GM18505 (cell line): ENCODE measurements at regions not wholly inside any gene's neighbourhood (a gene's known extent, or its start where the extent isn't known, plus 50 kb on each side); places are given as distances from the start of the nearest gene placed in this dataset.

Experiments used
- ATAC-seq: cut with Tn5 transposase; IDR thresholded peaks from one replicate; pipeline ENCODE4 v1.9.1; 2021; ENCODE audit not compliant: unreplicated experiment
- POLR2A ChIP-seq: IDR thresholded peaks from 4 replicates; pipeline ENCODE4 v1.6.1; 2011; ENCODE audit warnings: borderline replicate concordance; ENCODE audit not compliant: insufficient read depth, insufficient read length; ENCODE audit errors: extremely low read depth

DNA sequence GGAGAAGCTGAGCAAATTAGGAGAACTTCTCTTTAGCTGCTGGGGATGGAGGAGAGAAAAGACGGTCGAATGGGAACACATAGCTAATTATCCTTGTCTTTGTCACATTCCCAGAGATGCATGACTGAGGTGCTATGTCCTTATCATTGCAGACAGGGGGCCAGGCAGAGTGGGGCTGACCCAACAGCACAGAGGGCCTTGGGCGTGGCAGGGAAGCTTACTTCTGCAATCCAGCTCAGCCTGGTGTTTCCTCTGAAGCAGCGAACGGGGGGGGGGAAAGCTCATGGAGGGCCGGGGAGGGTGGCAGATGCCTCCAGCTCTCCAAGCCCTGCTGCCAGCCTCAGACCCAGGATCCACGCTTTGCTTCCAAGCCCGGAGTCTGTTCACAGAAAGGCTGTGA lies 50.8 kb upstream of the HOPX start:
- ATAC-seq = no peak
- no peak for TF ChIP-seq POLR2A
